CD4-positive, CD25-positive, alpha-beta regulatory T cell (primary cell): ENCODE measurements at regions not wholly inside any gene's neighbourhood (a gene's known extent, or its start where the extent isn't known, plus 50 kb on each side); places are given as distances from the start of the nearest gene placed in this dataset.
"Not testable (repeated sequence)": the region's sequence is repeated elsewhere in the genome, so short reads cannot be mapped to it uniquely, and the experiment has no call there.

Experiments used
- ATAC-seq, 2 donors: fragments of 150-1000 bp; cut with Tn5 transposase; one replicate each; pipeline ENCODE4 v1.10.0; 2021; ENCODE audit warnings: low read depth in 2 of 2, moderate number of reproducible peaks in 2 of 2, moderate library complexity in 1 of 2
- DNase-seq, 3 donors: peaks; one replicate each; pipeline versions ENCODE4 v3.0.0 to v3.0.0-alpha.2; 2012 to 2022; ENCODE audit warnings: mixed read lengths in 1 of 3
- H3K27ac ChIP-seq: one replicate; pipeline ENCODE4 v1.7.0; 2013; ENCODE audit warnings: mild to moderate bottlenecking, low read length; ENCODE audit not compliant: insufficient read depth, poor library complexity, severe bottlenecking
- H3K27me3 ChIP-seq: one replicate; pipeline ENCODE4 v1.7.0; 2013; ENCODE audit warnings: low read length; ENCODE audit not compliant: control insufficient read depth, insufficient read depth
- H3K36me3 ChIP-seq: one replicate; pipeline ENCODE4 v1.7.0; 2013; ENCODE audit warnings: mild to moderate bottlenecking, low read length, moderate library complexity; ENCODE audit not compliant: control insufficient read depth, insufficient read depth
- H3K4me1 ChIP-seq: 2 replicates; pipeline ENCODE4 v1.7.0; 2013; ENCODE audit warnings: mild to moderate bottlenecking, low read length; ENCODE audit not compliant: insufficient read depth, control insufficient read depth, poor library complexity, severe bottlenecking
- H3K4me3 ChIP-seq: one replicate; pipeline ENCODE4 v1.7.0; 2013; ENCODE audit warnings: low read depth, mild to moderate bottlenecking, low read length, moderate library complexity
- H3K9me3 ChIP-seq, 2 experiments: 1 replicate in 1 of 2; 2 replicates in 1 of 2; pipeline ENCODE4 v1.7.0; 2013; ENCODE audit warnings: low read length in 2 of 2, mild to moderate bottlenecking in 1 of 2, moderate library complexity in 1 of 2; ENCODE audit not compliant: control insufficient read depth in 2 of 2
- H3K27ac Mint-ChIP-seq, 3 donors: one replicate each; pipeline ENCODE4 v1.8.0; 2020 to 2022; ENCODE audit warnings: mild to moderate bottlenecking in 3 of 3, mixed read lengths in 3 of 3, moderate library complexity in 2 of 3
- H3K27me3 Mint-ChIP-seq: one replicate; pipeline ENCODE4 v1.8.0; 2022; ENCODE audit warnings: mild to moderate bottlenecking, mixed read lengths
- H3K36me3 Mint-ChIP-seq: one replicate; pipeline ENCODE4 v1.8.0; 2020; ENCODE audit warnings: mixed read lengths
- H3K4me1 Mint-ChIP-seq, 4 donors: one replicate each; pipeline ENCODE4 v1.8.0; 2020 to 2022; ENCODE audit warnings: mixed read lengths in 4 of 4, mild to moderate bottlenecking in 1 of 4
- H3K4me3 Mint-ChIP-seq, 4 donors: one replicate each; pipeline ENCODE4 v1.8.0; 2020 to 2022; ENCODE audit warnings: mild to moderate bottlenecking in 4 of 4, mixed read lengths in 4 of 4, moderate library complexity in 3 of 4
- H3K9me3 Mint-ChIP-seq, 7 donors: one replicate each; pipeline ENCODE4 v1.8.0; 2020 to 2022; ENCODE audit warnings: mixed read lengths in 7 of 7, mild to moderate bottlenecking in 3 of 7, moderate library complexity in 2 of 7

- ATAC-seq (no peak), DNase-seq (no peak)
- Histone ChIP-seq H3K4me3 (no peak overlapping the region), H3K9me3 (no peaks in the 10 kb centered on the region), H3K27me3 (no peaks in the 10 kb centered on the region), H3K36me3 (no peaks in the 10 kb centered on the region), H3K4me1 (no peaks in the 10 kb centered on the region), H3K27ac (no peak overlapping the region)
- Mint-ChIP-seq H3K4me1 (no peaks in the 10 kb centered on the region), H3K4me3 (no peak overlapping the region), H3K36me3 (no peaks in the 10 kb centered on the region), H3K27ac (no peak overlapping the region), H3K27me3 (peaks cover 5% of the 10 kb centered on the region), H3K9me3 (peaks cover 0 to 4% (median 0%) of the 10 kb centered on the region in 7 donors)
Observed at GRCh38 chr1:96597218-96597617, 124.4 kb upstream of the PTBP2 start.

- Histone ChIP-seq H3K4me1 (no peaks in the 10 kb centered on the region), H3K36me3 (no peaks in the 10 kb centered on the region), H3K9me3 (no peaks in the 10 kb centered on the region), H3K4me3 (no peak overlapping the region), H3K27ac (no peak overlapping the region), H3K27me3 (no peaks in the 10 kb centered on the region)
- Mint-ChIP-seq H3K4me3 (no peak overlapping the region), H3K27ac (no peak overlapping the region), H3K36me3 (no peaks in the 10 kb centered on the region), H3K27me3 (peaks cover 5% of the 10 kb centered on the region), H3K9me3 (peaks cover 0 to 4% (median 0%) of the 10 kb centered on the region in 7 donors), H3K4me1 (no peaks in the 10 kb centered on the region)
- ATAC-seq (no peak), DNase-seq (no peak)
Observed at GRCh38 chr1:96598416-96599168, 123.0 kb upstream of the PTBP2 start.

GRCh38 chr1:96604620-96605019 is 117.0 kb upstream of the PTBP2 start:
- ATAC-seq, H3K4me3 Mint-ChIP-seq, H3K27me3 ChIP-seq, H3K9me3 Mint-ChIP-seq, H3K27ac ChIP-seq, H3K36me3 Mint-ChIP-seq, H3K36me3 ChIP-seq, DNase-seq, H3K4me1 ChIP-seq, H3K27me3 Mint-ChIP-seq, H3K4me1 Mint-ChIP-seq, H3K4me3 ChIP-seq, H3K9me3 ChIP-seq, H3K27ac Mint-ChIP-seq: not testable (repeated sequence)

- not testable (repeated sequence) for H3K27ac ChIP-seq, H3K4me1 ChIP-seq, ATAC-seq, H3K9me3 ChIP-seq, H3K36me3 Mint-ChIP-seq, H3K36me3 ChIP-seq, H3K4me1 Mint-ChIP-seq, H3K27me3 Mint-ChIP-seq, H3K4me3 ChIP-seq, H3K27ac Mint-ChIP-seq, H3K27me3 ChIP-seq, DNase-seq, H3K4me3 Mint-ChIP-seq
- H3K9me3 Mint-ChIP-seq: peaks cover 0 to 17% (median 3%) of the 10 kb centered on the region in 7 donors
Observed at GRCh38 chr1:96617375-96617774, 104.2 kb upstream of the PTBP2 start.

DNA sequence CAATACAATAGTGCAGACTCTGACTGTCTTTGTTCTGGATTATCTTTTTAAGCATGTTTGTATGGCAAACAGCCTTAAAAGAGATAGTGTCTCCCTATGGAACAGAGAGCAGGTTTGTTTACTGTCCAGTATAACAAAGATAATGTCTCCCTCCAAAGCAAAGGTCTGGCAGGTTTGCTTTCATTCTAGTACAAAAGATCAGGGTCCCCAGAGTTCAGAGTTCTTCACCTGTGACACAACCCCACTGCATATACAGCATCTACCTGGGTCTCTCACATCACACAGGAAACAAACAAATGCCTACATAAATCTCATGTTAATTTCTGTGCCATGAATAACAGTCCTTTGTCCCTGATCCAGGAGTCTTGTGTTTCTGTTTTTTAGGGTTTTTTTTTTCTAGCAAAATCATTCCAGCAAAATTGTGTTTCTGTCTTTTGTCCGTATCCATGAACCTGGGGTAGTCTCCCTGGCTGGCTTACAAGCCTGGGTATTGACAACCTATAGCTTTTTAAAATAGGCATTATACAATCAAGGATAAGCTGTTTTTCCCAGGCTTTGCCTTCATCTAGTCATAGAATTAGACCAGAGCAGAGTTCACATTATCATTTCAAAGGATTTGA is 89.4 kb upstream of the PTBP2 start:
- H3K4me3 ChIP-seq: no peak overlapping the region
- H3K36me3 ChIP-seq: no peaks in the 10 kb centered on the region
- no peaks in the 10 kb centered on the region for H3K9me3 ChIP-seq
- H3K4me3 Mint-ChIP-seq: no peak overlapping the region
- H3K27me3 Mint-ChIP-seq: no peaks in the 10 kb centered on the region
- H3K4me1 Mint-ChIP-seq: no peaks in the 10 kb centered on the region
- H3K4me1 ChIP-seq: no peaks in the 10 kb centered on the region
- H3K27me3 ChIP-seq: no peaks in the 10 kb centered on the region
- no peak overlapping the region for H3K27ac ChIP-seq
- ATAC-seq (no peak), DNase-seq (no peak)
- no peaks in the 10 kb centered on the region for H3K36me3 Mint-ChIP-seq
- H3K27ac Mint-ChIP-seq: no peak overlapping the region
- no peaks in the 10 kb centered on the region for H3K9me3 Mint-ChIP-seq

DNA sequence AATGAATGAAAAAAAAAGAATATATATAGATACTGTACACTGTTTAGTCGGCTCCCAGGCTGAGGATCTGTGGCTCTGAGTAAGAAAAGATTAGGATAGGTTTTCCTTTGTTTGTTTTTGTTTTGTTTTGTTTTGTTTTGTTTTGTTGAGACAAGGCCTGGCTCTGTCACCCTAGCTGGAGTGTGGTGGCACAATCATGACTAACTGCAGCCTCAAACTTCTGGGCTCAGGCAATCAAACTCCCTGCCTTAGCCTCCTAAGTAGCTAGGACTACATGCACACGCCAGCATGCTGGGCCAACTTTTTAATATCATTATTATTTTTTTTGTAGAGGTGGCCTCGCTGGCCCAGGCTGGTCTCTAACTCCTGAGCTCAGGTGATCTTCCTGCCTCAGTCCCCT is 87.9 kb upstream of the PTBP2 start:
- Mint-ChIP-seq H3K4me1 (no peaks in the 10 kb centered on the region), H3K36me3 (no peaks in the 10 kb centered on the region), H3K27me3 (peaks cover 2% of the 10 kb centered on the region), H3K4me3 (no peak overlapping the region), H3K27ac (no peak overlapping the region), H3K9me3 (no peaks in the 10 kb centered on the region)
- ATAC-seq (no peak), DNase-seq (no peak)
- H3K27me3 ChIP-seq: no peaks in the 10 kb centered on the region
- no peak overlapping the region for H3K4me3 ChIP-seq
- H3K36me3 ChIP-seq: no peaks in the 10 kb centered on the region
- no peaks in the 10 kb centered on the region for H3K4me1 ChIP-seq
- H3K27ac ChIP-seq: no peak overlapping the region
- H3K9me3 ChIP-seq: no peaks in the 10 kb centered on the region

- Mint-ChIP-seq H3K9me3 (no peaks in the 10 kb centered on the region), H3K27me3 (peaks cover 5% of the 10 kb centered on the region), H3K27ac (no peak overlapping the region), H3K4me1 (no peaks in the 10 kb centered on the region), H3K36me3 (no peaks in the 10 kb centered on the region), H3K4me3 (no peak overlapping the region)
- ATAC-seq (no peak), DNase-seq (no peak)
- no peak overlapping the region for H3K27ac ChIP-seq
- H3K36me3 ChIP-seq: no peaks in the 10 kb centered on the region
- H3K9me3 ChIP-seq: no peaks in the 10 kb centered on the region
- no peaks in the 10 kb centered on the region for H3K27me3 ChIP-seq
- H3K4me3 ChIP-seq: no peak overlapping the region
- no peaks in the 10 kb centered on the region for H3K4me1 ChIP-seq
Observed at GRCh38 chr1:96634883-96635282, 86.7 kb upstream of the PTBP2 start.

DNA sequence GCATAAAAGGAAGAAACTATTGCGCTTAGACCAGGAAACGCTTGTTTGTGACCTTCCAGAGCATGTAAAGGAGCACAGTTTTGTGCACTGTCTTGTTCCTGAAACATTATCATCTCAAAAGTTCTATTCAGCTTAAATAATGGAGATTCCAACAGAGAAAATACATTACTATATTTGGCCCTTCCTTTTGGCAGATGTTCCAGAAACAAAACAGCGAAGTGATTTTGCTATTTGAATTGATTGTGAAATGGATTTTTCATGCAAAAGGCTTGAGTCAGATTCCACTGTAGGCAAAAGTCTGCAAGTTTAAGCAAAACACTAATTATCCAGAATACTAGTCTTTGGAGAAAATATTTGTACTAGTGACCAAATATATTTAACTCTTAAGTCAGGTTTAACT is 80.3 kb upstream of the PTBP2 start:
- Mint-ChIP-seq H3K4me1 (no peaks in the 10 kb centered on the region), H3K27me3 (peaks cover 5% of the 10 kb centered on the region), H3K36me3 (no peaks in the 10 kb centered on the region), H3K4me3 (no peak overlapping the region), H3K9me3 (no peaks in the 10 kb centered on the region), H3K27ac (no peak overlapping the region)
- H3K36me3 ChIP-seq: no peaks in the 10 kb centered on the region
- no peaks in the 10 kb centered on the region for H3K27me3 ChIP-seq
- no peak overlapping the region for H3K27ac ChIP-seq
- H3K4me1 ChIP-seq: no peaks in the 10 kb centered on the region
- DNase-seq: no peak
- H3K4me3 ChIP-seq: no peak overlapping the region
- no peak for ATAC-seq
- H3K9me3 ChIP-seq: no peaks in the 10 kb centered on the region
